Prostate gland (tissue), 2 donors: ENCODE measurements at regions not wholly inside any gene's neighbourhood (a gene's known extent, or its start where the extent isn't known, plus 50 kb on each side); places are given as distances from the start of the nearest gene placed in this dataset.

Source experiments
- POLR2A ChIP-seq: fragments of 450-650 bp; IDR thresholded peaks from one replicate; pipeline ENCODE4 v1.6.1; 2016; ENCODE audit warnings: antibody characterized with exemption, mild to moderate bottlenecking
- POLR2AphosphoS5 ChIP-seq: sonication (generic); formaldehyde crosslinking; IDR thresholded peaks from one replicate; pipeline ENCODE4 v1.6.1; 2017; ENCODE audit warnings: antibody characterized with exemption
- TF ChIP-seq, protein P1 (sequence below), 4 experiments: fragments of 200-600 bp in 2 of 4; fragments of 450-650 bp in 2 of 4; sonication (generic) in 2 of 4; IDR thresholded peaks; 1 replicate in 3 of 4; 2 replicates in 1 of 4; pipeline ENCODE4 v1.5.1; 2016 to 2019; ENCODE audit warnings: antibody characterized with exemption in 4 of 4, mild to moderate bottlenecking in 2 of 4, moderate library complexity in 2 of 4

DNA sequence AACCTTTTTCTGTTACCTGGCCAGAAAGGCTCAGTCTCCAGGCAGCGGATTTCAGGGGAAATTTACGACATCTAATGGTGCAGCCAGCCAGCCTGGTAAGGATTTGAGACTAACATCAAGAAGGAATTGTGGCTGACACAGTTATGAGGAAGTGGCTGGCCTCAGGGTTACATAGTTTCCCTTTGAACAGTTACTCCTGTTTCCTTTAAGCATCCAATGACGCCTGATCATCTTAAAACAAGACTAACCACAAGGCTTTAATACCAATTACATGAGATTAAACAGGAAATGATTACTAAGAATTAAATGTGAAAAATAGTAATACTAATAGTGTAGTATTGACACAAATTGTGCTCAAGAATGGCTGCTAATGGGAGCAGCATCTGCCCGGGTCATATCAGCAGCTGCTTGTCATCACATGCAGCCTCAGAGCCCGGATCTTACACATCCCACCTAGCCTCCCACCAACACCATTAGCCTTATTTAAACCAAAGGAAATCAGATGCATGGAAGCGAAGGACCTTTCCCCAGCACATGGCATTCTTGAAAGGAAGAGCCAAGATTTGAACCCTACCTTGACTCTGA lies 431.8 kb downstream of the PMP22 start:
- TF ChIP-seq, protein P1, sequence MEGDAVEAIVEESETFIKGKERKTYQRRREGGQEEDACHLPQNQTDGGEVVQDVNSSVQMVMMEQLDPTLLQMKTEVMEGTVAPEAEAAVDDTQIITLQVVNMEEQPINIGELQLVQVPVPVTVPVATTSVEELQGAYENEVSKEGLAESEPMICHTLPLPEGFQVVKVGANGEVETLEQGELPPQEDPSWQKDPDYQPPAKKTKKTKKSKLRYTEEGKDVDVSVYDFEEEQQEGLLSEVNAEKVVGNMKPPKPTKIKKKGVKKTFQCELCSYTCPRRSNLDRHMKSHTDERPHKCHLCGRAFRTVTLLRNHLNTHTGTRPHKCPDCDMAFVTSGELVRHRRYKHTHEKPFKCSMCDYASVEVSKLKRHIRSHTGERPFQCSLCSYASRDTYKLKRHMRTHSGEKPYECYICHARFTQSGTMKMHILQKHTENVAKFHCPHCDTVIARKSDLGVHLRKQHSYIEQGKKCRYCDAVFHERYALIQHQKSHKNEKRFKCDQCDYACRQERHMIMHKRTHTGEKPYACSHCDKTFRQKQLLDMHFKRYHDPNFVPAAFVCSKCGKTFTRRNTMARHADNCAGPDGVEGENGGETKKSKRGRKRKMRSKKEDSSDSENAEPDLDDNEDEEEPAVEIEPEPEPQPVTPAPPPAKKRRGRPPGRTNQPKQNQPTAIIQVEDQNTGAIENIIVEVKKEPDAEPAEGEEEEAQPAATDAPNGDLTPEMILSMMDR (IDR thresholded peaks at IDR 0.05): no peak
- TF ChIP-seq POLR2AphosphoS5 (no peak), POLR2A (no peak)
